Stimulated activated CD4-positive, alpha-beta T cell treated with anti-CD3 and anti-CD28 coated beads, Interleukin-2, amount 100 ng/mL, for 48 hours (primary cell): ENCODE measurements at regions not wholly inside any gene's neighbourhood (a gene's known extent, or its start where the extent isn't known, plus 50 kb on each side); places are given as distances from the start of the nearest gene placed in this dataset.

ENCODE experiments used
- DNase-seq, 2 donors: peaks; one replicate each; pipeline ENCODE4 v3.0.0-alpha.2; 2020

- DNase-seq: no peak
These were observed 53.9 kb upstream of the HEPHL1 start for GRCh38 chr11:93967258-93967657.

GRCh38 chr11:93967944-93968343, 53.2 kb upstream of the HEPHL1 start:
- DNase-seq: no peak

- no peak for DNase-seq
These were observed 50.9 kb upstream of the HEPHL1 start for GRCh38 chr11:93969925-93970922.
